ENCODE measurements at regions not wholly inside any gene's neighbourhood (a gene's known extent, or its start where the extent isn't known, plus 50 kb on each side); places are given as distances from the start of the nearest gene placed in this dataset.

- intact Hi-C loops (cut with DNase I): no loop called here
- no peak for DNase-seq
Observed at GRCh38 chr21:31403596-31404333, 59.7 kb upstream of the TIAM1 start.

- DNase-seq: no peak
- intact Hi-C loops (cut with DNase I): loop anchor here (10.0 kb wide), 1 partner anchor 55 kb away; the partner anchor contains the start of gene TIAM1
Observed at GRCh38 chr21:31399591-31399990, 55.5 kb upstream of the TIAM1 start.

- intact Hi-C loops (cut with DNase I): loop anchor here (10.0 kb wide), 1 partner anchor 54 kb away; the partner anchor contains the start of gene TIAM1
- DNase-seq: no peak
Observed at GRCh38 chr21:31398574-31398973, 54.5 kb upstream of the TIAM1 start.

GRCh38 chr21:31397939-31398338 lies 53.9 kb upstream of the TIAM1 start:
- intact Hi-C loops (cut with DNase I): loop anchor here (10.0 kb wide), 1 partner anchor 53 kb away; the partner anchor contains the start of gene TIAM1
- peak in 3 of 42 donors; percentile 23 to 52 (median 37) for DNase-seq

- peak in 35 of 42 donors; percentile 15 to 92 (median 59) for DNase-seq
- intact Hi-C loops (cut with DNase I): loop anchor here (10.0 kb wide), 1 partner anchor 53 kb away; the partner anchor contains the start of gene TIAM1
Observed at GRCh38 chr21:31397515-31397926, 53.5 kb upstream of the TIAM1 start.

GRCh38 chr21:31397030-31397429 lies 53.0 kb upstream of the TIAM1 start:
- intact Hi-C loops (cut with DNase I): loop anchor here (10.0 kb wide), 1 partner anchor 52 kb away; the partner anchor contains the start of gene TIAM1
- no peak for DNase-seq

GRCh38 chr21:31396399-31396798 lies 52.3 kb upstream of the TIAM1 start:
- intact Hi-C loops (cut with DNase I): loop anchor here (10.0 kb wide), 1 partner anchor 52 kb away; the partner anchor contains the start of gene TIAM1
- DNase-seq: no peak

GRCh38 chr21:31395791-31396190 lies 51.7 kb upstream of the TIAM1 start:
- intact Hi-C loops (cut with DNase I): loop anchor here (10.0 kb wide), 1 partner anchor 51 kb away; the partner anchor contains the start of gene TIAM1
- DNase-seq: no peak

- intact Hi-C loops (cut with DNase I): loop anchor here (10.0 kb wide), 1 partner anchor 50 kb away; the partner anchor contains the start of gene TIAM1
- peak in 41 of 42 donors; percentile 19 to 86 (median 60) for DNase-seq
Observed at GRCh38 chr21:31395268-31395667, 51.2 kb upstream of the TIAM1 start.

GRCh38 chr21:31394309-31394708 lies 50.2 kb upstream of the TIAM1 start:
- intact Hi-C loops (cut with DNase I): loop anchor here (10.0 kb wide), 1 partner anchor 50 kb away; the partner anchor contains the start of gene TIAM1
- DNase-seq: peak in 1 of 42 donors; percentile 24

All from head of caudate nucleus (tissue), 42 donors.